KMS-11 (cell line): ENCODE measurements at regions not wholly inside any gene's neighbourhood (a gene's known extent, or its start where the extent isn't known, plus 50 kb on each side); places are given as distances from the start of the nearest gene placed in this dataset.

Experiments used
- H2AFZ ChIP-seq: fragments of 200-600 bp; sonication (generic); 2 replicates; pipeline ENCODE4 v1.6.1; 2016; ENCODE audit warnings: antibody characterized with exemption, mixed run types, low read depth
- H3K27ac ChIP-seq: fragments of 200-600 bp; sonication (generic); 2 replicates; pipeline ENCODE4 v1.6.1; 2016; ENCODE audit warnings: mild to moderate bottlenecking, mixed run types
- H3K27me3 ChIP-seq: fragments of 200-600 bp; sonication (generic); 2 replicates; pipeline ENCODE4 v1.6.1; 2017; ENCODE audit warnings: mild to moderate bottlenecking, low read depth, mixed run types, moderate library complexity; ENCODE audit not compliant: insufficient read depth
- H3K36me3 ChIP-seq: fragments of 200-600 bp; sonication (generic); 2 replicates; pipeline ENCODE4 v1.6.1; 2017; ENCODE audit warnings: mild to moderate bottlenecking, mixed run types; ENCODE audit not compliant: insufficient read depth
- H3K4me1 ChIP-seq: fragments of 200-600 bp; sonication (generic); 2 replicates; pipeline ENCODE4 v1.6.1; 2016; ENCODE audit warnings: mild to moderate bottlenecking, low read depth, mixed run types; ENCODE audit not compliant: poor library complexity, severe bottlenecking
- H3K4me2 ChIP-seq: fragments of 200-600 bp; sonication (generic); 2 replicates; pipeline ENCODE4 v1.7.0; 2016; ENCODE audit warnings: mild to moderate bottlenecking, mixed run types
- H3K4me3 ChIP-seq: fragments of 200-600 bp; sonication (generic); IDR thresholded peaks from 2 replicates; pipeline ENCODE4 v1.6.1; 2017; ENCODE audit warnings: low read depth, low read length, mixed read lengths; ENCODE audit not compliant: insufficient read depth
- H3K79me2 ChIP-seq: fragments of 200-600 bp; sonication (generic); 2 replicates; pipeline ENCODE4 v1.6.1; 2016; ENCODE audit warnings: low read depth, mixed run types; ENCODE audit not compliant: insufficient read depth
- H3K9ac ChIP-seq: fragments of 200-600 bp; sonication (generic); 2 replicates; pipeline ENCODE4 v1.6.1; 2016; ENCODE audit warnings: mild to moderate bottlenecking, mixed run types
- H4K20me1 ChIP-seq: fragments of 200-600 bp; sonication (generic); 2 replicates; pipeline ENCODE4 v1.6.1; 2016; ENCODE audit warnings: mild to moderate bottlenecking, mixed run types; ENCODE audit not compliant: insufficient read depth
- CTCF ChIP-seq: fragments of 200-600 bp; sonication (generic); conservative IDR thresholded peaks from 2 replicates; pipeline ENCODE4 v1.6.1; 2017; ENCODE audit warnings: low read depth, mild to moderate bottlenecking, antibody characterized with exemption, low read length, moderate library complexity, mixed read lengths

- Histone ChIP-seq H3K27ac (no peak overlapping the region), H2AFZ (no peak overlapping the region), H3K4me3 (no peak overlapping the region), H3K27me3 (no peaks in the 10 kb centered on the region), H3K79me2 (no peaks in the 10 kb centered on the region), H3K4me1 (peaks cover 18% of the 10 kb centered on the region), H3K9ac (no peak overlapping the region), H3K36me3 (no peaks in the 10 kb centered on the region), H4K20me1 (no peaks in the 10 kb centered on the region), H3K4me2 (no peak overlapping the region)
- no peak for TF ChIP-seq CTCF
Measured at GRCh38 chr9:82601293-82601771, 461.6 kb downstream of the RASEF start.

GRCh38 chr9:82604947-82605656 lies 457.8 kb downstream of the RASEF start:
- no peak for TF ChIP-seq CTCF
- Histone ChIP-seq H3K79me2 (no peaks in the 10 kb centered on the region), H3K27me3 (no peaks in the 10 kb centered on the region), H4K20me1 (no peaks in the 10 kb centered on the region), H3K4me3 (no peak overlapping the region), H2AFZ (no peak overlapping the region), H3K9ac (no peak overlapping the region), H3K4me1 (peaks cover 18% of the 10 kb centered on the region), H3K27ac (no peak overlapping the region; the same call in 1 of the 2 replicates), H3K4me2 (peak overlapping the region; percentile 37; the same call in 1 of the 2 replicates), H3K36me3 (no peaks in the 10 kb centered on the region)

GRCh38 chr9:82605657-82606031 lies 457.3 kb downstream of the RASEF start:
- H3K79me2 ChIP-seq = no peaks in the 10 kb centered on the region
- H3K27ac ChIP-seq = no peak overlapping the region
- no peak overlapping the region for H3K9ac ChIP-seq
- no peak overlapping the region for H2AFZ ChIP-seq
- H3K36me3 ChIP-seq = no peaks in the 10 kb centered on the region
- peaks cover 18% of the 10 kb centered on the region for H3K4me1 ChIP-seq
- no peak overlapping the region for H3K4me2 ChIP-seq
- TF ChIP-seq CTCF = no peak
- H3K27me3 ChIP-seq = no peaks in the 10 kb centered on the region
- H3K4me3 ChIP-seq = no peak overlapping the region
- no peaks in the 10 kb centered on the region for H4K20me1 ChIP-seq

GRCh38 chr9:82606071-82606470 lies 456.9 kb downstream of the RASEF start:
- Histone ChIP-seq H4K20me1 (no peaks in the 10 kb centered on the region), H3K4me3 (no peak overlapping the region), H3K4me2 (no peak overlapping the region), H3K36me3 (no peaks in the 10 kb centered on the region), H3K4me1 (peaks cover 18% of the 10 kb centered on the region), H3K27ac (no peak overlapping the region), H3K9ac (no peak overlapping the region), H2AFZ (no peak overlapping the region), H3K27me3 (no peaks in the 10 kb centered on the region), H3K79me2 (no peaks in the 10 kb centered on the region)
- no peak for TF ChIP-seq CTCF
